GM23338 (cell line): ENCODE measurements at regions not wholly inside any gene's neighbourhood (a gene's known extent, or its start where the extent isn't known, plus 50 kb on each side); places are given as distances from the start of the nearest gene placed in this dataset.

Experiments
- ATAC-seq: fragments of 200-7000 bp; cut with Tn5 transposase; 3 replicates; pipeline ENCODE4 v1.9.1; 2020
- DNase-seq: peaks from one replicate; pipeline ENCODE4 v3.0.0-alpha.2; 2015; ENCODE audit warnings: low spot score
- H2AFZ ChIP-seq: fragments of 200-600 bp; sonication (generic); 2 replicates; pipeline ENCODE4 v1.8.0; 2016; ENCODE audit warnings: antibody characterized with exemption, mild to moderate bottlenecking, moderate library complexity
- H3F3A ChIP-seq: fragments of 200-600 bp; sonication (generic); replicated peaks from 2 replicates; pipeline ENCODE4 v1.8.0; 2017; ENCODE audit warnings: antibody characterized with exemption, mixed run types, low read depth
- H3K27ac ChIP-seq: fragments of 200-600 bp; sonication (generic); 2 replicates; pipeline ENCODE4 v1.6.1; 2016; ENCODE audit warnings: low read depth
- H3K27me3 ChIP-seq: fragments of 200-600 bp; sonication (generic); 2 replicates; pipeline ENCODE4 v1.8.0; 2016; ENCODE audit warnings: mild to moderate bottlenecking, mixed run types, moderate library complexity; ENCODE audit not compliant: insufficient read depth
- H3K36me3 ChIP-seq: fragments of 200-600 bp; sonication (generic); 2 replicates; pipeline ENCODE4 v1.8.0; 2016; ENCODE audit warnings: mild to moderate bottlenecking; ENCODE audit not compliant: insufficient read depth
- H3K4me1 ChIP-seq: fragments of 200-600 bp; sonication (generic); 2 replicates; pipeline ENCODE4 v1.8.0; 2016; ENCODE audit warnings: mild to moderate bottlenecking, moderate library complexity; ENCODE audit not compliant: insufficient read depth
- H3K4me2 ChIP-seq: fragments of 200-600 bp; sonication (generic); 2 replicates; pipeline ENCODE4 v1.7.1; 2017; ENCODE audit warnings: mixed run types
- H3K4me3 ChIP-seq: fragments of 200-600 bp; sonication (generic); 2 replicates; pipeline ENCODE4 v1.6.1; 2016; ENCODE audit warnings: mixed run types
- H3K79me2 ChIP-seq: fragments of 200-600 bp; sonication (generic); replicated peaks from 2 replicates; pipeline ENCODE4 v1.8.0; 2017; ENCODE audit warnings: mild to moderate bottlenecking; ENCODE audit not compliant: insufficient read depth
- H3K9me2 ChIP-seq: fragments of 200-600 bp; sonication (generic); 2 replicates; pipeline ENCODE4 v1.8.0; 2017; ENCODE audit not compliant: insufficient read depth
- H4K20me1 ChIP-seq: fragments of 200-600 bp; sonication (generic); replicated peaks from 2 replicates; pipeline ENCODE4 v1.8.0; 2017; ENCODE audit warnings: mild to moderate bottlenecking; ENCODE audit not compliant: insufficient read depth
- H3K27ac Mint-ChIP-seq: 2 replicates; pipeline ENCODE4 v1.8.0; 2020; ENCODE audit warnings: inconsistent platforms, mild to moderate bottlenecking, moderate library complexity, mixed read lengths
- H3K27me3 Mint-ChIP-seq: 3 replicates; pipeline ENCODE4 v1.8.0; 2022; ENCODE audit warnings: low read depth, mild to moderate bottlenecking, moderate library complexity, mixed read lengths, inconsistent platforms; ENCODE audit not compliant: insufficient read depth, poor library complexity
- H3K36me3 Mint-ChIP-seq: 3 replicates; pipeline ENCODE4 v1.8.0; 2021; ENCODE audit warnings: low read depth, mild to moderate bottlenecking, inconsistent platforms, moderate library complexity, mixed read lengths
- H3K4me1 Mint-ChIP-seq: 3 replicates; pipeline ENCODE4 v1.8.0; 2020; ENCODE audit warnings: mild to moderate bottlenecking, inconsistent platforms, mixed read lengths
- H3K4me3 Mint-ChIP-seq: 3 replicates; pipeline ENCODE4 v1.8.0; 2021; ENCODE audit warnings: moderate library complexity, mild to moderate bottlenecking, inconsistent platforms, mixed read lengths
- H3K9me3 Mint-ChIP-seq: 3 replicates; pipeline ENCODE4 v1.8.0; 2020; ENCODE audit warnings: moderate library complexity, mild to moderate bottlenecking, inconsistent platforms, mixed read lengths
- CTCF ChIP-seq, 2 experiments: fragments of 200-600 bp in 1 of 2; sonication (generic) in 1 of 2; conservative IDR thresholded peaks; 2 replicates each; pipeline versions ENCODE4 v1.5.1 to v1.6.1; 2016 to 2017; ENCODE audit warnings: antibody characterized with exemption in 2 of 2, low read depth in 2 of 2, mild to moderate bottlenecking in 2 of 2, moderate library complexity in 1 of 2
- EZH2 ChIP-seq: fragments of 200-600 bp; sonication (generic); IDR thresholded peaks from one replicate; pipeline ENCODE4 v1.8.0; 2017; ENCODE audit warnings: antibody characterized with exemption, mild to moderate bottlenecking, low read depth; ENCODE audit not compliant: unreplicated experiment
- STAT1 ChIP-seq: IDR thresholded peaks from one replicate; pipeline ENCODE4 v1.6.1; 2016; ENCODE audit warnings: antibody characterized with exemption; ENCODE audit not compliant: unreplicated experiment
- ZNF462 ChIP-seq: fragments of 250-450 bp; sonication (Bioruptor Pico); IDR thresholded peaks from 2 replicates; pipeline ENCODE4 v1.5.0; 2020; ENCODE audit warnings: mild to moderate bottlenecking, moderate library complexity

DNA sequence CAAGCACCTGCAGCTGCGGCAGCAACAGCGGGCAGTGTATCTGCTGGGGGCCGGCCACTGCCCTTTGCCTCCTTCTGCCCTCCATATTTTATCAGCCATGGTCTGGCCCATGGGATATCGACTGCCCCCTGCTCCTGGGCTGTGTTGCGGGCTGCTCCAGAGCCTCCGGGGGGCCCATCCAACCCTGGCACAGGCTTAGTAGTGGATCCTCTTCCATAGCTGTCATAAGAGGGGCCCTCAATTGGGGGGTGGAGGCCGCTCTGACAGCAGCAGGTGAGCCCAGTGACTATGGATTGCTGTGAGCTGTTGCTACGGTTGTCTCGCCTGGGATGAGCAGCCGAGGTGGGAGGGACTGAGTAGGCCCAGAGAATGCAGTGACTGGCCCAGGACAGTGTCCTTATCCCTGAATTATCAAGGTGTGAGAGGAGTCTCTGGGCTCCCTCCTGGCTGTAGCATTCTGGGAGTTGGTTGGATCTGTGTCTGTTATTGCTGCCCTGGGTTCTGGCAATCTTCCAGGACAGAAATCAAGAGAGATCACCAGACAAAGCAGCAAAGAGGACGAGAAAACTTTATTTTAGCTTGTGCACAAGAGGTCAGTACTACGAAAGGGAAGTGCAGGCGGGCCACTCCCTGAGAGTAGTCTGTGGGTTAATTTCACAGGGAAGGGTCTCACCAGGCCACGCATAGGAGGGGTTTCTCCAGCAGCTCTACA is 145.1 kb downstream of the ASB1 start (continued):
- TF ChIP-seq ZNF462 (CRISPR knock-in tag) = no peak
- no peak for TF ChIP-seq EZH2
- TF ChIP-seq STAT1 = no peak

DNA sequence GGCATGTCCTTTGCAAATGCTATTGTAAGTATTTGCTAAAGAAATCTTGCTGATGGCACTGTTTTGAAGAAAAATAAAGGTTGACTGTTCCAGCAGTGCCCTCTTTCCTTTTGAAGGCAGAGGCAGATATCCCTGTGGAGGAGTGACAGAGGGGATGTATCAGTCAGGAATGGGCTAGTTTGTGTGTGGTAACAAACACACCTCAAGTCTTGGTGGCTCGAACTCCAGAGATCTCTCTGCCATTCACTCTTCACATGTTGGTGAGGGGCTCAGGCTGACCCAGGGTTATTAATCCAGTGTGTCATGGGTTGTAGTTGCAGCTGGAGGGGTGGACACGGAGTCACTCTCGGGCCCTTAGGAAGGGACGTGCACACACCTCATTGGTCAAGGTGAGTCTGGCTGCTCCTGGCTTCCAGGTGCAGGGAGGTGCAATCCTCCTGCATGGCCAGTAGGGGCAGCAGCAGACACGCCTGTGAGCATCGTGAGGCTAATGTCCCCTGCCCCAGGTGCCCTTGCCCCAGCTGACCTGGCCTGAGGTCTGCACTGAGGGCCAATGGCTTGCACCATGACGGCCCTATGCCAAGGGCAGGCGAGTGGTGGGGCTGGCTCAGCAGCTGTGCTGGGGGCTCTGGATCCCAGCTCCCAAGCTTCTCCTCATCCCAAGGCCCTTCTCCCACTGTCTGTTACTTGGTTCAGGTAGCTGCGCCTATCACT is 146.5 kb downstream of the ASB1 start:
- Histone ChIP-seq H3K79me2 (no peaks in the 10 kb centered on the region), H3K27ac (no peak overlapping the region), H3K9me2 (no peaks in the 10 kb centered on the region), H3K36me3 (no peaks in the 10 kb centered on the region; the same call in 1 of the 2 replicates), H2AFZ (no peak overlapping the region), H3K4me2 (no peak overlapping the region), H3K4me1 (no peaks in the 10 kb centered on the region), H3K27me3 (no peaks in the 10 kb centered on the region), H3K4me3 (no peak overlapping the region), H4K20me1 (no peaks in the 10 kb centered on the region), H3F3A (no peaks in the 10 kb centered on the region)
- Mint-ChIP-seq H3K36me3 (no peaks in the 10 kb centered on the region; the same call in 2 of the 3 replicates), H3K4me1 (peaks cover 5% of the 10 kb centered on the region; the same call in 1 of the 3 replicates), H3K4me3 (no peak overlapping the region), H3K9me3 (no peaks in the 10 kb centered on the region), H3K27ac (no peak overlapping the region), H3K27me3 (peaks cover 22% of the 10 kb centered on the region)
- TF ChIP-seq CTCF (conservative IDR thresholded peaks at IDR 0.05; ENCODE audit: low read depth in 2 of 2) = peak; percentile 69 to 81
- no peak for TF ChIP-seq ZNF462 (CRISPR knock-in tag)
- DNase-seq = peak; percentile 68
- peak; percentile 87 for ATAC-seq
